ENCODE measurements at regions not wholly inside any gene's neighbourhood (a gene's known extent, or its start where the extent isn't known, plus 50 kb on each side); places are given as distances from the start of the nearest gene placed in this dataset.

- TF ChIP-seq FOXA1 (IDR thresholded peaks at IDR 0.05) (no peak), SP1 (IDR thresholded peaks at IDR 0.05) (no peak), FOXM1 (IDR thresholded peaks at IDR 0.05; ENCODE audit: borderline replicate concordance) (no peak), ZNF384 (IDR thresholded peaks at IDR 0.05) (no peak), BHLHE40 (IDR thresholded peaks at IDR 0.05; ENCODE audit: borderline replicate concordance) (no peak), SUZ12 (IDR thresholded peaks at IDR 0.05) (no peak), ARNT (IDR thresholded peaks at IDR 0.05) (no peak), PKNOX1 (IDR thresholded peaks at IDR 0.05) (no peak), FOXK2 (IDR thresholded peaks at IDR 0.05) (no peak)
Measured at GRCh38 chr7:35355911-35356310, 102.0 kb upstream of the TBX20 start.
